GM18858 (cell line): ENCODE measurements at regions not wholly inside any gene's neighbourhood (a gene's known extent, or its start where the extent isn't known, plus 50 kb on each side); places are given as distances from the start of the nearest gene placed in this dataset.

Experiments used
- ATAC-seq: cut with Tn5 transposase; IDR thresholded peaks from one replicate; pipeline ENCODE4 v1.9.1; 2021; ENCODE audit not compliant: unreplicated experiment

DNA sequence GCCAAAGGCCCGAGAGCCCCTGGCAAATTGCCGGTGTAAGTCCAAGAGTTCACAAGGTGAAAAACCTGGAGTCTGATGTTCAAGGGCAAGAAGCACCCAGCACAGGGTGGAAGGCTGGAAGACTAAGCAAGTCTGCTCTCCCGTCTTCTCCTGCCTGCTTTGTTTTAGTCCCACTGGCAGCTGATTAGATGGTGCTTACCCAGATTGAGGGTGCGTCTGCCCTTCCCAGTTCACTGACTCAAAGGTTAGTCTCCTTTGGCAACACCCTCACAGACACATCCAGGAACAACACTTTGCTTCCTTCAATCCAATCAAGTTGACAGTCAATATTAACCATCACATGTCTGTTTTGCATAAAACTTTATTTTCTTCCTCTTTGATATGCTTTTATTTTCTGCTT lies 157.4 kb downstream of the HS3ST1 start:
- ATAC-seq = no peak

DNA sequence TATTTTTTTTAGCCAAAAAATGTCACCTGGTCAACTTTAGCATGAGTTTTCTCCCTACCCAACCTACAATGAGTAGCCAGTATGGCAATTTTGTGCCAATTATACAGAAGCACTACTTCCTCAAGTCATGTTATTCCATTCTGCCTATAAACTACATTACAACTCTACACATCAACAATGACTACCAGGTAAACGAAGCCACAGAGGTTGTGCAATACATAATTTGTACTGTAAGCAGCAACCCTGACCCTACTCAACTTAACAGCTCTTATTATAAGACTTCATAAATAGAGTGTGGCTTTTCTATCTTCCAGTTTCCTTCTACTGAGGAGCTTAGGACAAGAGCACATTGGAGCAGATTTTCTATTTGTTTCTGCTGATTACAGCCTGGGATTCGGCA lies 160.5 kb downstream of the HS3ST1 start:
- no peak for ATAC-seq

DNA sequence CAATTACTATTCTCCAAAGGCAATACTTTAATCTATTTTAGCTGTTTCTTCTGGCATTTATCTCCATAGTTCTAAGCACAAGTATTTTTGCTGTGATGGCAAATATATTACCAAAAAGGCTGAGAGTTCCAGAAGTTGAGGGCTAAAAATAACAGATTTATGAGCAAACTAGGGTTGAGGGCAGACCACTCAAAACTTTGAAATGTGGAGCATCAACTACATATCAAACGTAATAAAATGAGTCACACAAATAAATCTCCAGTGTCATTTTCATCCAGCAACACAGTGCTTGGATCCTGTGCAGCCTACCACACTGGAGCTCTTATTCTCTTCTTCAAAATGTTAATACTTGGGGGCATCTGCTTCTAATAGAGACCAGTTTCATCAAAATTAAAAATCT lies 163.9 kb downstream of the HS3ST1 start:
- ATAC-seq = no peak

DNA sequence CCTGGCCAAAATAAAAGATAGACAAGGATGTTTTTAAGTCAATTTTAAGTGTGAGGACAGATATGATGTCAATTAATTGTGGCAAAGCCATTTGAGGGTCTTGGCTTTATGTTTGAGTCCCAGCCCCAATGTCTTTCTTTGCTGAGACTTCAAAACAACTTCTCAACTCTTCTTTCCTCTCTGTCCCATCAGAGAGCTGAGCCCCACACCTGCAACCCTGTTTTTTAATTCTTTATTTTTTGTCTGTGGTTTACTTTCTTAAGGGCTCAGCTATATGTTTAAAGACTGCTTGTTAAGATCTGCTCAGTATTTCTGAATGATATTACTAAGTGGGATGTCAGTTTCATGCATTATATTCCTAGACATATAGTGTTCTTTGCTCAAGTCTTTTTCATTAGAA lies 164.3 kb downstream of the HS3ST1 start:
- no peak for ATAC-seq

DNA sequence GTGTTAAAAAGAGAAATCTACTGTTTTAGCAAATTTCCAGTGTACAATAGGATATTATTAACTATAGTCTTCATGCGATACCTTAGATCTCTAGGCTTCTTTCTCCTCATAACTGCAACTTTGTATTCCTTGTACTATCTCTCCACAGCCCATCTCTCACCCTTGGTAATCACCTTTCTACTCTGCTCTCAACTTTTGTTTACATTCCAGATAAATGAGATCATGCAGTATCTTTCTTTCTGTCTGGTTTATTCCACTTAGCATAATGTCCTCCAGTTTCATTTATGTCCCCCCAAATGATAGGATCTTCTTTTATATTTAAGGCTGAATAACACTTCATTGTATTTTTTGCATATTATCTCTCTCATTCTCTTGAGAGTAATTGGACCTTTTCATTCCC lies 165.5 kb downstream of the HS3ST1 start:
- no peak for ATAC-seq

DNA sequence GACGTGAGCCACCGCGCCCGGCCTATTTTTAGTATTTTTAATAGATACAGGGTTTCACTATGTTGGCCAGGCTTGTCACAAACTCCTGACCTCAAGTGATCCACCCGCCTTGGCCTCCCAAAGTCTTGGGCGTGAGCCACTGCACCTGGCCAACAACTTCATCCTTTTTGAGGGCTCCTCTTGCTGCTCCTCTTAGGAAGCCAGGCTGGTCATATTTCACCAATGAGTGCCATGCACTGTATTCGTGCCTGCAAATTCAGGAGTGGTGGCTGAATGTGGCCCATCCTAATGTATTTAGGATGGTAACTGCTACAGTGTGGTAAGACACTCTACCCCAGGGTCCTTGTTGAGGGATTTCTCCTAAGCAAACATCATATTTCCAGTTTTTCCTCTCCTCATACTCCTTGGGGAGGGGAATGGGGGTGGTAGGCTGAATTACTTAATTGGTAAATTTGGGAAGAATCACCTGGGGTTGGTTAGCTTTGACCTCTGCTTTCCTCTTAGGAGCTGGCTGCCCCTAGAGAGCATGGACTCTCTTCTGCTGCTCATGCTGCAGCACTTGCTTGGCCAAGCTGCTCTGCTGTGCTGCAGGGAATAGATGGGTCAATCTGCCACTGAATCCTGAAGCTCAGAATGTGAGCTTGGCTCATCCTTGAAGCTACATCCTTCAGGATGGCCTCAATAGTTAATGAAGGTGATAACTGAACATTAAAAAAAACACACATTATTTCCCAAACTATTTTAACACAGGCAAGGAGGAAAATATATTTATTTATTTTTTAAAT lies 167.4 kb downstream of the HS3ST1 start:
- no peak for ATAC-seq

DNA sequence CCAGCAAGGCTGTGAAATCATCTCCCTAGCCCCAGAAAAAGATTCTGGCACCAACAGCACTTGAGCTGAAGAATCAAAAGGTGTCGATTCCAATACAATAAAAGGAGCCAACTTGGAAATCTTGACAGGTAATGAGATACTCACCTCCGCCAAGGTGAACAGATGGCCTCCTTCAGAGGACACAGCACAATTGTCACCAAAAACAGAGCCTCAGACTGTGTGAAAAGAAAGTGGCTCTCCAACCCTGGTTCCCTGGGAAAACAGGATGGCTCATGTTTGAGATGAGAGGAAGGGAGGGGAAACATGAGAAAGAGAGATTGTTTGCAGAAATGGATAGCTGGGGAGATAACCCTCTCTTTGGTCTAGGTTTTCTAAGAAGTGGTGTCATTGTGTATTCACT lies 168.9 kb downstream of the HS3ST1 start:
- no peak for ATAC-seq

DNA sequence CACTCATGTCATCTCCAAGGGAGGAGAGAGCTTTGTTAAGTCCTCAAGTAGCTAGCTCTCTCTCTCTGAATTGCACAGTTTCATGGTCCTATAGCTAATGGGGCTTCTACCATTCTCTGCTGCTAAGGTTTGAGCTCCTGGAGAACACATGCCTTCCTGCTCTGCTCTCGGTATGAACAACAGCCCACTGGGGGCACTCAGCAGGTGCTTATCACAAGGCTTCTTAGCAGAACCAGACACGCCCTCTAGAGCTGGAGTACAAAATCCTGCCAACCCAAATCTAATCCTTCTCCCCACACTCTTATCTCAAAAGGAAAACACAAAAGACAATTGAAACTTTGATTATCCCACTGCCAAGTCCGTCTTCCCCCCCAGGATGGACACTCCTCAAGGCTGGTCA lies 176.5 kb downstream of the HS3ST1 start:
- no peak for ATAC-seq

DNA sequence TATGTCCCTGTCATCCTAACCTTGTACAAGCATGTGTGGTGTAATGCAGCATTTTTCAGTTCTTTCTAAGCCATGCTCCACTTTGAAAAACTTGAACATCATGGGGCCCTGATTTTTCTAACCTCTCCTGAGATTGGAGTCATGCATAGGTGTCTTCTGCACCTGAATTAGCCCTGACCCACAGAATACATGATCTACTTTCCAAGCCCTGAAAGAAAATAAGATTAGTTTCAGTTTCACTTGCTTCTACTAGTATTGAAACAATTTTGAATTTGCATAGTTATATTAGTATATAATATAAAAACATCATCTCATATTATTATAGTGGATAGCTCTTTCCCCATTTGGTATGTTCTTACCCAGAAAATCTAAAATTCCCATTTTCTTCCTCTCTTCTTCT lies 178.2 kb downstream of the HS3ST1 start:
- ATAC-seq = no peak

DNA sequence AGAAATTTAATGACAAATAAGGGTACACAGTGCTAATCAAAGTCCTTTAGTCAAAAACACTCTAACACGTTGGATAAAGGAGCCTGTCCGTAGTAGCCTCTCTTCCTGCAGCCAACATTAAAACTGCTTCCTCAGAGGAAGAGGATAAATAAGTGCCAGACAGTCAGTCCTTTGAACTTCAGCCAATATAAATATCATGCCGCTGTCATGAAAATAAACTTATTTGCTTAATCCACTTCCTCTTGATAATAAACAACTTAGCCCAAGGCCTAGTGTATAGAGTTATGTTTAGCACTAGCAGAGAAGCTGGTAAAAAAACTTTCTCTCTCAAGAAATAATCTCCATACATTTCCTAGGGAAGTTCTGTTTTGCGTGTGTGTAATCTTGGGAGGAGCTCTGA lies 196.7 kb downstream of the HS3ST1 start:
- ATAC-seq = no peak

DNA sequence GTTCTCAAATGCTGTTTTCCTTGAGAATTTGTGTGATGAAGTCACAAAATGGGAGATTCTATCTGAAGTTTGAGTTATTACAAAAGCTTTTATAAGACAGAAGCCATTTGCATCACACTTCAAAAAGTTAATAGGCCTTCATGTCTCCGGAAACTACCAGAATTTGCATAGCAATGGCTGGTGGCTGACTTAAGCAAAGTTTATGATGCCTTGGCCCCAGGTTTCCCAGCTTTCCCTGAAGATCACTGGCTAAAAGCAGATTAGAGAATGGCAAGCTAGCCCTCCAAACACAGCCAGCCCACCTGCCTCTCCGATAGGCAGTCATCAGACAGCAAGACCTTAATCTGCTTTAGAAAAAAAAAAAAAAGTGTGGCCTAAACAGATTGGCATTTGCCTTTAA lies 197.8 kb downstream of the HS3ST1 start:
- ATAC-seq = no peak

DNA sequence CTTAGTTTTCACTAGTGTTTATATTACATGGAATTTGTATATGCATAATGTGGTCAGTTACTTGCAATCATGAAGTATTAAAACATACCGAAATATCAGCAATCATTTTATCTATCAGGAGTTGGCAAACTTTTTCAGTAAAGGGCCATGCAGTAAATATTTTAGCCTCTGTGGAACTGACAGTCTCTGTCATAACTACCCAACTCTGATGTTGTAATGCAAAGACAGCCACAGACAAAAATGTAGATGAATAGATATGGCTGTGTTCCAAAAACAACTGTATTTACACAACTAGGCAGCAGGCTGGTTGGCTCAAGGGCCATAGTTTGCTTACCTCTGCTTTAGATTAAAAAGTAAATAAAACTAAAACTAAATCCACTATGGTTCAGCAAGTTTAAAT lies 200.2 kb downstream of the HS3ST1 start:
- no peak for ATAC-seq

DNA sequence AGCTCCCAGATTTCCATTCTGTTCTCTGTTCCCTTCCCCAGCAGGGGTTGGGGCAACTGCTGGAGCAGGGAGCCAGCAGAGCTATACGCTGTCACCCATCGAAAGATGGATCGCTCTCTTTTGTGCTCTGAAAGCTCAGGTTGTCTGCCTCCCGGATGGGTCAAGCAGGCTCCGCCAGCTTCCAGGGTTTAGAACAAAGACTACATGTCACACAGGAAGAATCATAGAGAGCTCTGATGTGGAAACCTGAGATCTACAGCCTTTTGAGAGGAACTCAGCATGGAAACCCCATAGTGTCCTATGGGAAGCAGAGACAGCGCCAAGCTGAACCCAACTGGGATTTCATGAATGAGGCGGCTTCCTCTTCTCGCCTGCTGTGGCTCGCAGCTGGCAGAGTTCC lies 205.4 kb downstream of the HS3ST1 start:
- ATAC-seq = no peak

DNA sequence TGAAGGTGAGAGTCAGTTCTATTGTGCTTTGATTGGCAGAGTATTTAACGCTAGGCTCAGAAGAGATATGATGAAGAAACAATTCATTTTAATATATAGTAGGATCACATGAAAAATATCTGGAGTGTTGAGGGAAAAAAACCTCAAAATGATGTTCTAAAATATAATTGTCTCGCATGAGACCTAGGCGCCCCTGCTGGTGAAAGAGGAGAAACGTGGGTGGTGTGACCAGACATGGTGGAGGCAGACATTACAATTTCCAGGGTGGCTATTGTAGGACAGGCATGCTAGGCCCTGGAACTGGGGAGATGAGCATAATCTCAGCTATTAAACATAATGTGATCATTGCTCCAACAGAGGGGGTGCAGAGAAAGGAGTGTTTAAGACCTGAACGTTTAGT lies 210.0 kb downstream of the HS3ST1 start:
- ATAC-seq = no peak

DNA sequence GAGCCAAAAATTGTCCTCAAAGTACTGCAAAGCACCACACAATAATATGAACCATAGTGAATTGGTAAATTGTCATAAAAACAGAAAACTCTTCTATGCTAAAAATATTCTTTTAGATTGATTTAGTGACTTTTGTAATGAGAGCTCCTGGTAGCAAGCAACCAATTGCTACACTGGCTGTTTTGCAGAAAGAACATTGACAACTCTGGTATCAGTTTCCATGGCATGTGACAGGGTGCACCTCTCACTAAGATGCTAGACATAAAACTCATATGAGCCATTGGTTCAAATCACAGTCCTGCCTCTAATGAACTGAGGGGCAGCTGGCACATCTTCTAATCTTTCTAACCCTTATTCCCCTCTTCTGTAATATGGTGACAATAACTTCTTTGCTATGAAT lies 212.2 kb downstream of the HS3ST1 start:
- no peak for ATAC-seq

DNA sequence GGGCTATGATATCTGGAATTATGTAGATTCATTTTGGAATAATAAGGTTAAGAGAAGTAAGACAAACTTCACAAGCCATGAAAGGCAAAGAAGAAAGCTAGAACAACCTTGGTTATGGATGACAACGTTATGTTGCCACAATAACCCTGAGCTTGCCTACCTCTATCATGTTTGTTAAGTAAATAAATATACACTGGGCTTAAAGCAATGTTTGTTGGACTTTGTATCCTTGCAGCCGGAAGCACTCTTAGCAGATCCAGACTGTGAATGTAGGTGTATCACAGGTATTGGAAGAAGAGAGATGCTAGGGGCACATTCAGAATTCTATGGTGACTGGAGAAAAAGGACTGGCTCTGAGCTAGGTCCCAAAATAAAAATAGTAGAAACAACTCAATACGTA lies 214.4 kb downstream of the HS3ST1 start:
- no peak for ATAC-seq

DNA sequence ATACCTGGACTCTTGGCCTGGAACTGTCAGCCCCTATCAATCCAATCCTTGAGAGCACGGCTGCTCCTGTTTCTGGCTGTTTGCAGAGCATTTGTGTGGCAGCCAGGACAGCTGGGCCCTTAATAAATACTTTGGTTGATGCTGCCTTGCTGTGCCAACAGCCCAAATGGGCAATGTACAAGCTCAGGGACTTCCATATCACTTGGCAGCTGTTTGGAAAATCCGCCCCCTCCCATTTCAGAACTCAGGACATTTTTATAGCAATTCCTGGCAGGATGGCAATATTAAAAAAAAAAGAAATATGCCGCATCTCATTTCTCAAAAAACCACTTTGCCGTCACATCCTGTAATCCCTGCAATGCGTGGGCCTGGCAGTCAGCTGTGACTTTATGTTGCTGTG lies 218.9 kb downstream of the HS3ST1 start:
- ATAC-seq = no peak

DNA sequence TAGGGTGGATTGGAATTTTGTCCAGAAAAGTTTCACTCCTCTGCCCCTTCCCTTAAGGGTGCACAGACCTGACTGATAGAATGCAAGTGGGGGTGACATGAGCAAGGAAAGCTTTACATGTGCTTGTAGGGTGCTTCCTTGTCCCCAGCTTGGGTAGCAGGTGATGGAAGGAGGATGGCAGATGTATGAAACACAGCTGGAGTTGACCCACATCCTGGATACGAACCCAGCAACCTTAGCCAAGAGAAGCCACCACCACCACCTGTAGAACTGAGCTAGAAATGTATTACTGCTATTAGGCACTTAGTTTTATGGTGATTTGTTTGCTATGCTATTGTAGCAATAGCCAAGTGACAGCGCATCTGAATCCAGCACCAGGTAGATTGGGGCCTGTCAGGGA lies 227.4 kb downstream of the HS3ST1 start:
- no peak for ATAC-seq

DNA sequence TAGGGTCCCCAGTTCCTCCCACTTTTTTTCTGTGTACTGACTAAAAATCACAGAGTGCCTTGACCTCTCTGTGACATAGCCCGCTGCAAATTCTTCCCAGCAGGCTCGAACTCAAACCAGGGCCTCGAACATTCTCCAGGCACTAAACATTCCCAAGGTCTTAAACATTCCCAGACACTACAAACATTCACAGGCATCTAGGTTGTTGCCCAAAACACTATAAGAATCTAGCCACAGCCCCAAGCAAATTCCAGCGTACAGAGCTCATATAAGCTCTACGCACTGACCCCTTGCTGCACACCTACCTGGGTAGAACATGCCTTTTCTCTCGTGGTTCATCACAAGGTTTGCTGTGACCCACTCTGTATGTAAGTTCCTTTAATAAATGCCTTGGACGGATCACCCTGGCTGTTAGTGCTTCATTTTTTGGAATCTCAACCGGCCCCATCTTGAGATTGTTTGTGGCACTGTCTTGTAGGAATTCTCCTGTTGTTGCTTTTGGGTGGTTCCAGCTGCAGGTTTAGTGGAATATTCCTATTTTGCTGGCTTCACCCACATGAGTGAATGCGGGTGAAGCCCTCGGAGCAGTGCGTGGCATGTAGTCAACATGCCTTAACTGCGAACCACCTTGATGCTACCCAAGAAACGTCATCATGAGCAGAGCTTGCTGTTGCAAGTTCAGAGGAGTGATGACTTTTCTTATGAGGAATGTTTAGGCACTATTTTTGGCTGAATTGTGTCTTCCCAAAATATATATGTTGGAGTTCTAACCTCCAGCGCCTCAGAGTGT lies 230.0 kb downstream of the HS3ST1 start:
- no peak for ATAC-seq

DNA sequence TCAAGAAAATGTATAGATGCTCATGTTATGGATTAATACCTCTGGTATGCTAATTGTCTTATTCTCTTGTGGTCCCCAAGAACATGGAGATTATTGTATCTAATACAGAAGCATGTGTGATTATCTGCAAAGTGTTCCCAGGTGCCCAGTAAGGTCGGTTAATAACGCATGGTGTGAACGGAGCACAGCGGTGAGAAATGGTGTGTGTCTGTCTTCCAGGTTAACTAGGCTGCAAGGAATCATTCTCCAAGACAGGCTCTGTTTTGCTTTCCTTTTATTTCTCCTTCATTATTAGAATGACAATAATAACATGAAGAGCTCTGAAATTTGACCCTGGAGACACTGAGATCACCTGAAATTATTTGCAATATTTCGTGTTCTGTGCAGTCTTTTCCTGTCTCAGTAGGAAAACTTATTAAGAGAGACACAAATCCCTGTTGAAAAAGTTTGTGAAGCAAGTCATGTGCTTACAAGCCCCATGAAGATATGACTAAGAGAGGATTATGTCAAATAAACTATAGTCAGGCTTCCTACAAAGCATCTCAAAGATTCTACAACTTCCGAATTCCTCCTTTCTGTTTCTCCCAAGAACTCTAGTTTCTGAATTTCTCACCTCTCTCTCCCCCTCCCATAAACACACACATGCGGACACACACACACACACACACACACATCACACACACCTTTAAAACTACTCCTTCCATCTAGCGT lies 230.9 kb downstream of the HS3ST1 start:
- no peak for ATAC-seq

DNA sequence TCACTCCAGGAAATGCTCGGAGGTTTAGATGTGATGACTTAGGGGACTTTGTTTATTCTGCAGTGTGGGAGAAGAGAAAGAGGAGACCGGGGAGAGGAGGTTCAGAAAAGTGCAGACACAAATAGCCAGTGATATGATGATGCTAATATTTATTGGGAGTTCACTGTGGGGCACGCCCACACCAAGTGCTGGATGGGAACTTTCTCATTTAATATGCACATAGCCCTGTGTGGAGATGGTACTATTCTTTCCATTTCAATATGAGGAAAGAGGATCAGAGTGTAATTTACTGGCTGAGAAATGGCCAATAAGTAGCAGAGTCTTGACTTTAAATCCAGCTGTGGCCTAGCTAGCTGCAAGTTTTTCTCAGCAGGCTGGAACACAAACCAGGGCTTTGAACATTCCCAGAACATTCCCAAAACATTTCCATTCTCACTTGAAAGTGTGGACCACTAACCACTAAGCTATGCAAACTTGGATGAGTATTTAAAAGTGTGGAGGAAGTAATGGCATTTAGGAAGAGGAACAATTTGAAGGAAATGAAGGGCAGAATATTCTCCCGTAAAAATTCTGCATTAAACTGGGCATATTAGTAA lies 231.7 kb downstream of the HS3ST1 start:
- ATAC-seq = no peak

DNA sequence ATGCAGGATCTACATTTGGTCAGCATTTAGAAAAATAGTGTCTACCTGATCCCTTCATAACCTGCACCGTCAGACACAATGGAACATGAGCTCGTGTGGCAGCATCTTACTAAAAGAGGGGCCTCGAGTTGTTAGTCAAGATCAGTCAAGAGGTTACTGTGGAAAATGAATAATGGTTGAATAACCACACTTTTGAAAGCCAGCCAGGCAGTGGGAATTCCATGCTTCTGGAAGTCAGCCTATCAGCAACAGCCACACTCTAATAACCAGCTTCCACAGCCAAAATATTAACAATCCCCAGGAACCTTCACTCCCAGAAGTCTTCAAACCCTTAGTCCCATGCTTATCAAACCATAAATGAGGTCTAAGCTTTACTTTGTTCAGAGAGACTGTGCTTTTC lies 234.3 kb downstream of the HS3ST1 start:
- ATAC-seq = no peak
